Colonic mucosa (tissue), 4 donors: ENCODE measurements at regions not wholly inside any gene's neighbourhood (a gene's known extent, or its start where the extent isn't known, plus 50 kb on each side); places are given as distances from the start of the nearest gene placed in this dataset.

ENCODE experiments used
- DNase-seq: peaks from one replicate; pipeline ENCODE4 v3.0.0-alpha.2; 2020
- H3K27ac ChIP-seq: fragments of 200-600 bp; one replicate; pipeline ENCODE4 v1.8.0; 2021
- H3K27me3 ChIP-seq: fragments of 200-600 bp; one replicate; pipeline ENCODE4 v1.8.0; 2021
- H3K36me3 ChIP-seq: fragments of 200-600 bp; one replicate; pipeline ENCODE4 v1.8.0; 2021
- H3K4me1 ChIP-seq: fragments of 200-600 bp; one replicate; pipeline ENCODE4 v1.8.0; 2021; ENCODE audit warnings: mild to moderate bottlenecking
- H3K4me3 ChIP-seq: fragments of 200-600 bp; one replicate; pipeline ENCODE4 v1.8.0; 2021
- H3K9ac ChIP-seq, 2 donors: one replicate each; pipeline ENCODE4 v1.7.0; 2013; ENCODE audit warnings: control low read depth in 2 of 2, low read depth in 2 of 2, low read length in 2 of 2
- H3K9me3 ChIP-seq: fragments of 200-600 bp; one replicate; pipeline ENCODE4 v1.8.0; 2021
- CTCF ChIP-seq: fragments of 200-600 bp; IDR thresholded peaks from one replicate; pipeline ENCODE4 v1.8.0; 2022; ENCODE audit warnings: antibody characterized with exemption, mild to moderate bottlenecking
- intact Hi-C: fragments of 100-400 bp; cut with DNase I; formaldehyde crosslinking; loops from one replicate; pipeline ENCODE4 v1.14.1; 2022
- donor health status: healthy.
- donor health status: DM: no; HTN: no; CAD: no.
- donor health status: DM: no; HTN: no; CAD: no.

- H3K27ac ChIP-seq: no peak overlapping the region
- no peak overlapping the region for H3K9ac ChIP-seq
- H3K9me3 ChIP-seq: no peaks in the 10 kb centered on the region
- TF ChIP-seq CTCF: no peak
- no peaks in the 10 kb centered on the region for H3K4me1 ChIP-seq
- intact Hi-C loops: no loop called here
- H3K36me3 ChIP-seq: no peaks in the 10 kb centered on the region
- DNase-seq: no peak
- H3K4me3 ChIP-seq: no peak overlapping the region
- no peaks in the 10 kb centered on the region for H3K27me3 ChIP-seq
Measured at GRCh38 chr1:187415065-187415464, 586.3 kb downstream of the PLA2G4A start.

- Histone ChIP-seq H3K27me3 (no peaks in the 10 kb centered on the region), H3K4me1 (no peaks in the 10 kb centered on the region), H3K9me3 (no peaks in the 10 kb centered on the region), H3K27ac (no peak overlapping the region), H3K36me3 (no peaks in the 10 kb centered on the region), H3K9ac (no peak overlapping the region), H3K4me3 (no peak overlapping the region)
- no peak for TF ChIP-seq CTCF
- DNase-seq: no peak
- intact Hi-C loops: no loop called here
Measured at GRCh38 chr1:187417520-187417919, 588.8 kb downstream of the PLA2G4A start.

- Histone ChIP-seq H3K27ac (no peak overlapping the region), H3K4me3 (no peak overlapping the region)
- intact Hi-C loops: no loop called here
Measured at GRCh38 chr1:187433598-187433997, 604.8 kb downstream of the PLA2G4A start.

GRCh38 chr1:187442603-187443002, 613.9 kb downstream of the PLA2G4A start:
- intact Hi-C loops: no loop called here
- Histone ChIP-seq H3K9ac (no peak overlapping the region), H3K4me1 (no peaks in the 10 kb centered on the region), H3K4me3 (no peak overlapping the region), H3K27me3 (no peaks in the 10 kb centered on the region), H3K27ac (no peak overlapping the region), H3K9me3 (no peaks in the 10 kb centered on the region), H3K36me3 (no peaks in the 10 kb centered on the region)
- DNase-seq: no peak
- no peak for TF ChIP-seq CTCF

More at GRCh38 chr1:187433598-187433997, 604.8 kb downstream of the PLA2G4A start:
- H3K9ac ChIP-seq: no peak overlapping the region
- no peaks in the 10 kb centered on the region for H3K9me3 ChIP-seq
- no peak for TF ChIP-seq CTCF
- no peaks in the 10 kb centered on the region for H3K36me3 ChIP-seq
- no peak for DNase-seq
- H3K4me1 ChIP-seq: no peaks in the 10 kb centered on the region
- no peaks in the 10 kb centered on the region for H3K27me3 ChIP-seq

GRCh38 chr1:187443939-187444338, 615.2 kb downstream of the PLA2G4A start:
- no peaks in the 10 kb centered on the region for H3K9me3 ChIP-seq
- H3K27ac ChIP-seq: no peak overlapping the region
- no peaks in the 10 kb centered on the region for H3K27me3 ChIP-seq
- intact Hi-C loops: no loop called here
- no peak overlapping the region for H3K4me3 ChIP-seq
- no peaks in the 10 kb centered on the region for H3K36me3 ChIP-seq
- H3K4me1 ChIP-seq: no peaks in the 10 kb centered on the region
- TF ChIP-seq CTCF: no peak
- DNase-seq: no peak
- H3K9ac ChIP-seq: no peak overlapping the region

GRCh38 chr1:187445066-187445465, 616.3 kb downstream of the PLA2G4A start:
- Histone ChIP-seq H3K9ac (no peak overlapping the region), H3K4me1 (no peaks in the 10 kb centered on the region), H3K27me3 (no peaks in the 10 kb centered on the region), H3K4me3 (no peak overlapping the region), H3K9me3 (no peaks in the 10 kb centered on the region), H3K27ac (no peak overlapping the region), H3K36me3 (no peaks in the 10 kb centered on the region)
- no peak for DNase-seq
- intact Hi-C loops: no loop called here
- TF ChIP-seq CTCF: no peak
